ENCODE measurements at regions not wholly inside any gene's neighbourhood (a gene's known extent, or its start where the extent isn't known, plus 50 kb on each side); places are given as distances from the start of the nearest gene placed in this dataset.

DNA sequence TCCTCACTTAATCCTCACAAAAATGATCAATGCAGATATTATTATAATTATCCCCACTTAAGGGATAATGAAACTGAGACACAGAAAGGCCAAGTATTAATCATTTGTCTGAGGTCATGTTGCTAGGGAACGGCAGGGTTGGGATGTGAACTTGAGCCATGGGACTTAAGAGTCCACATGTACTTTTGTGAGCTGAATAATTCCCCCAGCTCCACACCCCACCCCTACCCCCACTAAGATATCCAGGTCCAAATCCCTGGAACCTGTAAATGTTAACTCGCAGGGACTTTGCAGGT lies 290.5 kb upstream of the GADL1 start:
- TF ChIP-seq POLR2AphosphoS5 (IDR thresholded peaks at IDR 0.05; ENCODE audit: low read depth) (no peak), ZNF331 (CRISPR knock-in tag; IDR thresholded peaks at IDR 0.05; ENCODE audit: low read depth) (no peak)
- TF ChIP-seq, protein P1, sequence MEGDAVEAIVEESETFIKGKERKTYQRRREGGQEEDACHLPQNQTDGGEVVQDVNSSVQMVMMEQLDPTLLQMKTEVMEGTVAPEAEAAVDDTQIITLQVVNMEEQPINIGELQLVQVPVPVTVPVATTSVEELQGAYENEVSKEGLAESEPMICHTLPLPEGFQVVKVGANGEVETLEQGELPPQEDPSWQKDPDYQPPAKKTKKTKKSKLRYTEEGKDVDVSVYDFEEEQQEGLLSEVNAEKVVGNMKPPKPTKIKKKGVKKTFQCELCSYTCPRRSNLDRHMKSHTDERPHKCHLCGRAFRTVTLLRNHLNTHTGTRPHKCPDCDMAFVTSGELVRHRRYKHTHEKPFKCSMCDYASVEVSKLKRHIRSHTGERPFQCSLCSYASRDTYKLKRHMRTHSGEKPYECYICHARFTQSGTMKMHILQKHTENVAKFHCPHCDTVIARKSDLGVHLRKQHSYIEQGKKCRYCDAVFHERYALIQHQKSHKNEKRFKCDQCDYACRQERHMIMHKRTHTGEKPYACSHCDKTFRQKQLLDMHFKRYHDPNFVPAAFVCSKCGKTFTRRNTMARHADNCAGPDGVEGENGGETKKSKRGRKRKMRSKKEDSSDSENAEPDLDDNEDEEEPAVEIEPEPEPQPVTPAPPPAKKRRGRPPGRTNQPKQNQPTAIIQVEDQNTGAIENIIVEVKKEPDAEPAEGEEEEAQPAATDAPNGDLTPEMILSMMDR (conservative IDR thresholded peaks at IDR 0.05; ENCODE audit: low read depth in 2 of 2), result no peak
- TF ChIP-seq, protein P2, sequence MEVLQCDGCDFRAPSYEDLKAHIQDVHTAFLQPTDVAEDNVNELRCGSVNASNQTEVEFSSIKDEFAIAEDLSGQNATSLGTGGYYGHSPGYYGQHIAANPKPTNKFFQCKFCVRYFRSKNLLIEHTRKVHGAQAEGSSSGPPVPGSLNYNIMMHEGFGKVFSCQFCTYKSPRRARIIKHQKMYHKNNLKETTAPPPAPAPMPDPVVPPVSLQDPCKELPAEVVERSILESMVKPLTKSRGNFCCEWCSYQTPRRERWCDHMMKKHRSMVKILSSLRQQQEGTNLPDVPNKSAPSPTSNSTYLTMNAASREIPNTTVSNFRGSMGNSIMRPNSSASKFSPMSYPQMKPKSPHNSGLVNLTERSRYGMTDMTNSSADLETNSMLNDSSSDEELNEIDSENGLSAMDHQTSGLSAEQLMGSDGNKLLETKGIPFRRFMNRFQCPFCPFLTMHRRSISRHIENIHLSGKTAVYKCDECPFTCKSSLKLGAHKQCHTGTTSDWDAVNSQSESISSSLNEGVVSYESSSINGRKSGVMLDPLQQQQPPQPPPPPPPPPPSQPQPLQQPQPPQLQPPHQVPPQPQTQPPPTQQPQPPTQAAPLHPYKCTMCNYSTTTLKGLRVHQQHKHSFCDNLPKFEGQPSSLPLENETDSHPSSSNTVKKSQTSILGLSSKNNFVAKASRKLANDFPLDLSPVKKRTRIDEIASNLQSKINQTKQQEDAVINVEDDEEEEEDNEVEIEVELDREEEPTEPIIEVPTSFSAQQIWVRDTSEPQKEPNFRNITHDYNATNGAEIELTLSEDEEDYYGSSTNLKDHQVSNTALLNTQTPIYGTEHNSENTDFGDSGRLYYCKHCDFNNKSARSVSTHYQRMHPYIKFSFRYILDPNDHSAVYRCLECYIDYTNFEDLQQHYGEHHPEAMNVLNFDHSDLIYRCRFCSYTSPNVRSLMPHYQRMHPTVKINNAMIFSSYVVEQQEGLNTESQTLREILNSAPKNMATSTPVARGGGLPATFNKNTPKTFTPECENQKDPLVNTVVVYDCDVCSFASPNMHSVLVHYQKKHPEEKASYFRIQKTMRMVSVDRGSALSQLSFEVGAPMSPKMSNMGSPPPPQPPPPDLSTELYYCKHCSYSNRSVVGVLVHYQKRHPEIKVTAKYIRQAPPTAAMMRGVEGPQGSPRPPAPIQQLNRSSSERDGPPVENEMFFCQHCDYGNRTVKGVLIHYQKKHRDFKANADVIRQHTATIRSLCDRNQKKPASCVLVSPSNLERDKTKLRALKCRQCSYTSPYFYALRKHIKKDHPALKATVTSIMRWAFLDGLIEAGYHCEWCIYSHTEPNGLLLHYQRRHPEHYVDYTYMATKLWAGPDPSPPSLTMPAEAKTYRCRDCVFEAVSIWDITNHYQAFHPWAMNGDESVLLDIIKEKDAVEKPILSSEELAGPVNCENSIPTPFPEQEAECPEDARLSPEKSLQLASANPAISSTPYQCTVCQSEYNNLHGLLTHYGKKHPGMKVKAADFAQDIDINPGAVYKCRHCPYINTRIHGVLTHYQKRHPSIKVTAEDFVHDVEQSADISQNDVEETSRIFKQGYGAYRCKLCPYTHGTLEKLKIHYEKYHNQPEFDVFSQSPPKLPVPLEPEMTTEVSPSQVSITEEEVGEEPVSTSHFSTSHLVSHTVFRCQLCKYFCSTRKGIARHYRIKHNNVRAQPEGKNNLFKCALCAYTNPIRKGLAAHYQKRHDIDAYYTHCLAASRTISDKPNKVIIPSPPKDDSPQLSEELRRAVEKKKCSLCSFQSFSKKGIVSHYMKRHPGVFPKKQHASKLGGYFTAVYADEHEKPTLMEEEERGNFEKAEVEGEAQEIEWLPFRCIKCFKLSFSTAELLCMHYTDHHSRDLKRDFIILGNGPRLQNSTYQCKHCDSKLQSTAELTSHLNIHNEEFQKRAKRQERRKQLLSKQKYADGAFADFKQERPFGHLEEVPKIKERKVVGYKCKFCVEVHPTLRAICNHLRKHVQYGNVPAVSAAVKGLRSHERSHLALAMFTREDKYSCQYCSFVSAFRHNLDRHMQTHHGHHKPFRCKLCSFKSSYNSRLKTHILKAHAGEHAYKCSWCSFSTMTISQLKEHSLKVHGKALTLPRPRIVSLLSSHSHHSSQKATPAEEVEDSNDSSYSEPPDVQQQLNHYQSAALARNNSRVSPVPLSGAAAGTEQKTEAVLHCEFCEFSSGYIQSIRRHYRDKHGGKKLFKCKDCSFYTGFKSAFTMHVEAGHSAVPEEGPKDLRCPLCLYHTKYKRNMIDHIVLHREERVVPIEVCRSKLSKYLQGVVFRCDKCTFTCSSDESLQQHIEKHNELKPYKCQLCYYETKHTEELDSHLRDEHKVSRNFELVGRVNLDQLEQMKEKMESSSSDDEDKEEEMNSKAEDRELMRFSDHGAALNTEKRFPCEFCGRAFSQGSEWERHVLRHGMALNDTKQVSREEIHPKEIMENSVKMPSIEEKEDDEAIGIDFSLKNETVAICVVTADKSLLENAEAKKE (CRISPR knock-in tag; IDR thresholded peaks at IDR 0.05), result no peak
